ENCODE measurements at regions not wholly inside any gene's neighbourhood (a gene's known extent, or its start where the extent isn't known, plus 50 kb on each side); places are given as distances from the start of the nearest gene placed in this dataset.

DNA sequence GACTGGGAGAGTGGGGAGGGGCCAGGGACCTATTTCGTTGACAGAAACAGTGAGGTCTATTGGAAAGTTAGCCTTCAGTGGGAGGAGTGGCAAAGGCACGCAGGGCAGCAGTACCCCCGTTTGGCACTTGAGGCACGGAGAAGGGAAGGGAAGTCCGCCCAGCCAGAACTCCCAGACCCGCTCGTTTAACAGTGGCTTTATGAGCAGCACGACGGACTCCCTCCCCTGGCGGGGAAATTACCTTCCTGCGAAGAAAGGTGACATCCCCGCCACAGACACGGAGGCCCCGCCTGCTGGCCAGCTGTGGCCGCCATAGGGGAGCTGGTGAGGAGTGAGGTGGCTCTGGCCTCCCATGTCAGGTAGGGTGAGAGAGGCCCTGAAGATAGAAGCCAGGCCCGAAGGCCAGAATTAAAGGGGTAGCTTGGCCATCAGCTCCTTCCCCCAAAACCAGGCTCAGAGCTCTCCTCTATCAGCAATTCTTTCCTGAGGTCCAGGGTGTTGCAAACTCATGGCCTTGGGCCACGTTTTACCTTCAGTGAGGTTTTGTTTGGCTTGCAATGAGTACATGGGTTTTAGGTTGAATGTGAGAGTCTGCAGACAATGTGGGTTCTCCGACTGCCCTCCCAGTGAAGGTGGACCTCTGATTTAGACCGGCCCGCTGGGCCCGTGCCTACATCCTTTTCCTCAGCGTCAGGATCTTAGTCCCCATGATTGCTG lies 123.7 kb downstream of the MRPL14 start (continued):
- TF ChIP-seq, protein P1, sequence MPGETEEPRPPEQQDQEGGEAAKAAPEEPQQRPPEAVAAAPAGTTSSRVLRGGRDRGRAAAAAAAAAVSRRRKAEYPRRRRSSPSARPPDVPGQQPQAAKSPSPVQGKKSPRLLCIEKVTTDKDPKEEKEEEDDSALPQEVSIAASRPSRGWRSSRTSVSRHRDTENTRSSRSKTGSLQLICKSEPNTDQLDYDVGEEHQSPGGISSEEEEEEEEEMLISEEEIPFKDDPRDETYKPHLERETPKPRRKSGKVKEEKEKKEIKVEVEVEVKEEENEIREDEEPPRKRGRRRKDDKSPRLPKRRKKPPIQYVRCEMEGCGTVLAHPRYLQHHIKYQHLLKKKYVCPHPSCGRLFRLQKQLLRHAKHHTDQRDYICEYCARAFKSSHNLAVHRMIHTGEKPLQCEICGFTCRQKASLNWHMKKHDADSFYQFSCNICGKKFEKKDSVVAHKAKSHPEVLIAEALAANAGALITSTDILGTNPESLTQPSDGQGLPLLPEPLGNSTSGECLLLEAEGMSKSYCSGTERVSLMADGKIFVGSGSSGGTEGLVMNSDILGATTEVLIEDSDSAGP (CRISPR knock-in tag; IDR thresholded peaks at IDR 0.05; ENCODE audit: borderline replicate concordance) = no peak
- TF ChIP-seq NRL (CRISPR knock-in tag; IDR thresholded peaks at IDR 0.05; ENCODE audit: borderline replicate concordance) = no peak
- TF ChIP-seq ZNF891 (CRISPR knock-in tag; IDR thresholded peaks at IDR 0.05) = no peak
- TF ChIP-seq, protein P2, sequence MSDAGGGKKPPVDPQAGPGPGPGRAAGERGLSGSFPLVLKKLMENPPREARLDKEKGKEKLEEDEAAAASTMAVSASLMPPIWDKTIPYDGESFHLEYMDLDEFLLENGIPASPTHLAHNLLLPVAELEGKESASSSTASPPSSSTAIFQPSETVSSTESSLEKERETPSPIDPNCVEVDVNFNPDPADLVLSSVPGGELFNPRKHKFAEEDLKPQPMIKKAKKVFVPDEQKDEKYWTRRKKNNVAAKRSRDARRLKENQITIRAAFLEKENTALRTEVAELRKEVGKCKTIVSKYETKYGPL (CRISPR knock-in tag; IDR thresholded peaks at IDR 0.05) = no peak
- no peak for TF ChIP-seq TAF1 (CRISPR knock-in tag; IDR thresholded peaks at IDR 0.05)
- TF ChIP-seq, protein P3, sequence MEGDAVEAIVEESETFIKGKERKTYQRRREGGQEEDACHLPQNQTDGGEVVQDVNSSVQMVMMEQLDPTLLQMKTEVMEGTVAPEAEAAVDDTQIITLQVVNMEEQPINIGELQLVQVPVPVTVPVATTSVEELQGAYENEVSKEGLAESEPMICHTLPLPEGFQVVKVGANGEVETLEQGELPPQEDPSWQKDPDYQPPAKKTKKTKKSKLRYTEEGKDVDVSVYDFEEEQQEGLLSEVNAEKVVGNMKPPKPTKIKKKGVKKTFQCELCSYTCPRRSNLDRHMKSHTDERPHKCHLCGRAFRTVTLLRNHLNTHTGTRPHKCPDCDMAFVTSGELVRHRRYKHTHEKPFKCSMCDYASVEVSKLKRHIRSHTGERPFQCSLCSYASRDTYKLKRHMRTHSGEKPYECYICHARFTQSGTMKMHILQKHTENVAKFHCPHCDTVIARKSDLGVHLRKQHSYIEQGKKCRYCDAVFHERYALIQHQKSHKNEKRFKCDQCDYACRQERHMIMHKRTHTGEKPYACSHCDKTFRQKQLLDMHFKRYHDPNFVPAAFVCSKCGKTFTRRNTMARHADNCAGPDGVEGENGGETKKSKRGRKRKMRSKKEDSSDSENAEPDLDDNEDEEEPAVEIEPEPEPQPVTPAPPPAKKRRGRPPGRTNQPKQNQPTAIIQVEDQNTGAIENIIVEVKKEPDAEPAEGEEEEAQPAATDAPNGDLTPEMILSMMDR (CRISPR knock-in tag; IDR thresholded peaks at IDR 0.05) = peak; percentile 28; the same call in 1 of the 2 replicates
- 0 out of 2 replicates have a peak, but pooled peaks have one; percentile 17 for TF ChIP-seq ZNF331 (CRISPR knock-in tag; IDR thresholded peaks at IDR 0.05)
- TF ChIP-seq DR1 (CRISPR knock-in tag; IDR thresholded peaks at IDR 0.05) = no peak
- TF ChIP-seq ZNF326 (CRISPR knock-in tag; IDR thresholded peaks at IDR 0.05; ENCODE audit: borderline replicate concordance) = no peak
- TF ChIP-seq, protein P4, sequence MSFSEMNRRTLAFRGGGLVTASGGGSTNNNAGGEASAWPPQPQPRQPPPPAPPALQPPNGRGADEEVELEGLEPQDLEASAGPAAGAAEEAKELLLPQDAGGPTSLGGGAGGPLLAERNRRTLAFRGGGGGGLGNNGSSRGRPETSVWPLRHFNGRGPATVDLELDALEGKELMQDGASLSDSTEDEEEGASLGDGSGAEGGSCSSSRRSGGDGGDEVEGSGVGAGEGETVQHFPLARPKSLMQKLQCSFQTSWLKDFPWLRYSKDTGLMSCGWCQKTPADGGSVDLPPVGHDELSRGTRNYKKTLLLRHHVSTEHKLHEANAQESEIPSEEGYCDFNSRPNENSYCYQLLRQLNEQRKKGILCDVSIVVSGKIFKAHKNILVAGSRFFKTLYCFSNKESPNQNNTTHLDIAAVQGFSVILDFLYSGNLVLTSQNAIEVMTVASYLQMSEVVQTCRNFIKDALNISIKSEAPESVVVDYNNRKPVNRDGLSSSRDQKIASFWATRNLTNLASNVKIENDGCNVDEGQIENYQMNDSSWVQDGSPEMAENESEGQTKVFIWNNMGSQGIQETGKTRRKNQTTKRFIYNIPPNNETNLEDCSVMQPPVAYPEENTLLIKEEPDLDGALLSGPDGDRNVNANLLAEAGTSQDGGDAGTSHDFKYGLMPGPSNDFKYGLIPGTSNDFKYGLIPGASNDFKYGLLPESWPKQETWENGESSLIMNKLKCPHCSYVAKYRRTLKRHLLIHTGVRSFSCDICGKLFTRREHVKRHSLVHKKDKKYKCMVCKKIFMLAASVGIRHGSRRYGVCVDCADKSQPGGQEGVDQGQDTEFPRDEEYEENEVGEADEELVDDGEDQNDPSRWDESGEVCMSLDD (CRISPR knock-in tag; IDR thresholded peaks at IDR 0.05; ENCODE audit: borderline replicate concordance) = no peak
- TF ChIP-seq, protein P5, sequence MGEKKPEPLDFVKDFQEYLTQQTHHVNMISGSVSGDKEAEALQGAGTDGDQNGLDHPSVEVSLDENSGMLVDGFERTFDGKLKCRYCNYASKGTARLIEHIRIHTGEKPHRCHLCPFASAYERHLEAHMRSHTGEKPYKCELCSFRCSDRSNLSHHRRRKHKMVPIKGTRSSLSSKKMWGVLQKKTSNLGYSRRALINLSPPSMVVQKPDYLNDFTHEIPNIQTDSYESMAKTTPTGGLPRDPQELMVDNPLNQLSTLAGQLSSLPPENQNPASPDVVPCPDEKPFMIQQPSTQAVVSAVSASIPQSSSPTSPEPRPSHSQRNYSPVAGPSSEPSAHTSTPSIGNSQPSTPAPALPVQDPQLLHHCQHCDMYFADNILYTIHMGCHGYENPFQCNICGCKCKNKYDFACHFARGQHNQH (CRISPR knock-in tag; IDR thresholded peaks at IDR 0.05) = no peak
- TF ChIP-seq, protein P6, sequence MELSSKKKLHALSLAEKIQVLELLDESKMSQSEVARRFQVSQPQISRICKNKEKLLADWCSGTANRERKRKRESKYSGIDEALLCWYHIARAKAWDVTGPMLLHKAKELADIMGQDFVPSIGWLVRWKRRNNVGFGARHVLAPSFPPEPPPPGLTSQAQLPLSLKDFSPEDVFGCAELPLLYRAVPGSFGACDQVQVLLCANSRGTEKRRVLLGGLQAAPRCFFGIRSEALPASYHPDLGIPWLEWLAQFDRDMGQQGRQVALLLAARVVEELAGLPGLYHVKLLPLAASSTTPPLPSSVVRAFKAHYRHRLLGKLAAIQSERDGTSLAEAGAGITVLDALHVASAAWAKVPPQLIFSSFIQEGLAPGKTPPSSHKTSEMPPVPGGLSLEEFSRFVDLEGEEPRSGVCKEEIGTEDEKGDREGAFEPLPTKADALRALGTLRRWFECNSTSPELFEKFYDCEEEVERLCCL (CRISPR knock-in tag; IDR thresholded peaks at IDR 0.05; ENCODE audit: borderline replicate concordance) = no peak
- no peak for TF ChIP-seq ZNF781 (CRISPR knock-in tag; IDR thresholded peaks at IDR 0.05; ENCODE audit: borderline replicate concordance, not compliant biosample characterization)
- no peak for TF ChIP-seq KAT7 (CRISPR knock-in tag; IDR thresholded peaks at IDR 0.05; ENCODE audit: borderline replicate concordance)
- peak; percentile 48 for TF ChIP-seq CEBPG (CRISPR knock-in tag; IDR thresholded peaks at IDR 0.05)
- TF ChIP-seq ZNF709 (CRISPR knock-in tag; IDR thresholded peaks at IDR 0.05) = no peak
- no peak for TF ChIP-seq ZNF260 (CRISPR knock-in tag; IDR thresholded peaks at IDR 0.05; ENCODE audit: borderline replicate concordance, low read depth)
